K562 (cell line): ENCODE measurements at regions not wholly inside any gene's neighbourhood (a gene's known extent, or its start where the extent isn't known, plus 50 kb on each side); places are given as distances from the start of the nearest gene placed in this dataset.
"Not testable (repeated sequence)": the region's sequence is repeated elsewhere in the genome, so short reads cannot be mapped to it uniquely, and the experiment has no call there.

ENCODE experiments used
- ATAC-seq: fragments of 200-7000 bp; cut with Tn5 transposase; 3 replicates; pipeline ENCODE4 v1.9.1; 2020; ENCODE audit warnings: moderate library complexity
- BruUV-seq: library from RNA; stranded (reverse); fragments of 400-500 nt; replicated peaks from 2 replicates; lab custom pipeline; 2021; lab: Mats Ljungman, UMichigan
- CTCF ChIA-PET: fragments of 300-600 bp; formaldehyde crosslinking; extraction: SDS; loops from one replicate; lab custom pipeline; 2021; ENCODE audit warnings: low intra/inter-chr PET ratio; lab: Yijun Ruan, JAX
- POLR2A ChIA-PET: fragments of 300-600, 350-650 bp; sonication (Branson Sonifier 250); formaldehyde crosslinking; extraction: SDS; loops from one replicate; lab custom pipeline; 2021; ENCODE audit warnings: antibody characterized with exemption, inconsistent platforms; lab: Yijun Ruan, JAX
- DNase-seq, 4 experiments: peaks; one replicate each; pipeline versions ENCODE4 v3.0.0 to v3.0.0-alpha.2; 2011 to 2018; ENCODE audit warnings: low spot score in 3 of 4, mixed read lengths in 3 of 4; ENCODE audit errors: extremely low read depth in 1 of 4
- FAIRE-seq: peaks from 2 replicates; lab custom pipeline; 2011; peaks lifted over from hg19 to GRCh38; lab: Jason Lieb, UNC
- H2AFZ ChIP-seq: 2 replicates; pipeline ENCODE4 v1.6.0; 2011; ENCODE audit warnings: low read depth, low read length, control low read depth, inconsistent platforms
- H3K27ac ChIP-seq: fragments of 200-600 bp; 3 replicates; pipeline ENCODE4 v1.8.0; 2011; ENCODE audit warnings: low read depth, mild to moderate bottlenecking, control low read depth, inconsistent platforms, low read length, moderate library complexity, mixed read lengths; ENCODE audit errors: extremely low read depth
- H3K27me3 ChIP-seq, 2 experiments: fragments of 300-600 bp in 1 of 2; 2 replicates in 1 of 2; 3 replicates in 1 of 2; pipeline versions ENCODE4 v1.6.0 to v1.8.0; 2011; ENCODE audit warnings: inconsistent platforms in 2 of 2, low read length in 2 of 2, mild to moderate bottlenecking in 1 of 2, mixed read lengths in 1 of 2, moderate library complexity in 1 of 2; ENCODE audit not compliant: control insufficient read depth in 2 of 2, insufficient read depth in 2 of 2
- H3K36me3 ChIP-seq: fragments of 300-600 bp; 3 replicates; pipeline ENCODE4 v1.8.0; 2011; ENCODE audit warnings: mild to moderate bottlenecking, low read length, inconsistent platforms; ENCODE audit not compliant: control insufficient read depth, insufficient read depth
- H3K4me1 ChIP-seq, 2 experiments: fragments of 200-600 bp in 1 of 2; replicated peaks in 1 of 2; 2 replicates in 1 of 2; 3 replicates in 1 of 2; pipeline versions ENCODE4 v1.5.1 to v1.8.0; 2011; ENCODE audit warnings: inconsistent platforms in 2 of 2, low read length in 2 of 2, mild to moderate bottlenecking in 1 of 2, mixed read lengths in 1 of 2, moderate library complexity in 1 of 2; ENCODE audit not compliant: control insufficient read depth in 2 of 2, insufficient read depth in 2 of 2
- H3K4me2 ChIP-seq: 2 replicates; pipeline ENCODE4 v1.6.1; 2011; ENCODE audit warnings: low read length, control low read depth, inconsistent platforms, mixed read lengths; ENCODE audit not compliant: insufficient read depth
- H3K4me3 ChIP-seq: fragments of 200-600 bp; sonication (generic), shearing (Covaris generic); 2 replicates; pipeline ENCODE4 v1.5.1; 2016; ENCODE audit warnings: control low read depth, inconsistent platforms
- H3K79me2 ChIP-seq: fragments of 200-600 bp; 3 replicates; pipeline ENCODE4 v1.8.0; 2011; ENCODE audit warnings: low read length, inconsistent platforms; ENCODE audit not compliant: control insufficient read depth, insufficient read depth
- H3K9ac ChIP-seq, 2 experiments: 2 replicates each; pipeline versions ENCODE4 v1.6.0 to v1.6.1; 2011; ENCODE audit warnings: low read depth in 2 of 2, low read length in 2 of 2, control low read depth in 1 of 2, inconsistent platforms in 1 of 2, mild to moderate bottlenecking in 1 of 2, mixed read lengths in 1 of 2; ENCODE audit not compliant: insufficient read depth in 1 of 2
- H3K9me1 ChIP-seq: one replicate; pipeline ENCODE4 v1.6.0; 2011; ENCODE audit warnings: inconsistent platforms, mild to moderate bottlenecking, low read length, moderate library complexity; ENCODE audit not compliant: control insufficient read depth, insufficient read depth
- H3K9me3 ChIP-seq: replicated peaks from 2 replicates; pipeline ENCODE4 v1.5.1; 2011; ENCODE audit warnings: low read depth, low read length, inconsistent platforms; ENCODE audit not compliant: control insufficient read depth, insufficient read depth
- H4K20me1 ChIP-seq: replicated peaks from 2 replicates; pipeline ENCODE4 v1.6.1; 2011; ENCODE audit warnings: low read length, inconsistent platforms, mixed read lengths; ENCODE audit not compliant: control insufficient read depth, insufficient read depth
- RAD21 ChIP-seq, 2 experiments: fragments of 250-450 bp in 1 of 2; fragments of 450-650 bp in 1 of 2; sonication (Bioruptor Pico) in 1 of 2; formaldehyde crosslinking in 1 of 2; IDR thresholded peaks in 1 of 2; conservative IDR thresholded peaks in 1 of 2; 2 replicates each; pipeline versions ENCODE4 v1.4.0 to v1.8.0; 2020 to 2022; ENCODE audit warnings: mild to moderate bottlenecking in 2 of 2, moderate library complexity in 1 of 2
- RFX7 ChIP-seq: fragments of 250-450 bp; sonication (Bioruptor Pico); IDR thresholded peaks from 2 replicates; pipeline ENCODE4 v1.5.1; 2021; ENCODE audit warnings: mild to moderate bottlenecking
- WGBS: fragments of 100-300 bp; shearing (Covaris generic); methylation state at CpG from one replicate; pipeline ENCODE4 v1.1.6; 2016; ENCODE audit warnings: low coverage, mixed read lengths; ENCODE audit not compliant: insufficient coverage; ENCODE audit errors: missing lambda C conversion rate; 5-methylcytosine and 5-hydroxymethylcytosine counted together
- in situ Hi-C: fragments of 300-500 bp; cut with MboI; formaldehyde crosslinking; loops from 4 replicates; pipeline ENCODE4 v1.15.0; 2018; ENCODE audit warnings: inconsistent platforms, mixed read lengths
- intact Hi-C: fragments of 100-400 bp; cut with micrococcal nuclease; formaldehyde crosslinking; loops from 2 replicates; pipeline ENCODE4 v1.14.2; 2022
- TF ChIP-seq, protein P1 (sequence below): fragments of 450-650 bp; IDR thresholded peaks from one replicate; pipeline ENCODE4 v1.6.1; 2018; ENCODE audit warnings: mild to moderate bottlenecking, moderate library complexity; ENCODE audit not compliant: partially characterized antibody

DNA sequence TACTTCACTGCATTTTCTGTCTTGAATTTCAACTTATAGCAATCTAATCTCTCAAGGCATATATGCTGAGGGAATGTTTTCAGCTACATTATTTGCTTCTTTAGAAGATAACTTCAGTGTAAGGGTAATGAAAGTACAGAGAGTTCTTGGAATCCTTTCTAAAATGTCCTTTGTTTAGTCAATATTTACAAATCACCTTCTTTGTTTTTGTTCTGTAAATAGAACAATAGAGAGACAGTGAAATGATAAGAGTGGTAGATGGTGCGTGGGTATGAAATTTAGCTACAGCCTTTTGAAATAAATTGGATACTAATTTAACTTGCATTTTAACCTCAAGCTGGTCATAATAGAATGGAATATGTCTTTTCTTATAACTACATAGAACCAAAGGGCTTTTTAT is 171.1 kb upstream of the MARCKS start:
- Histone ChIP-seq H2AFZ (no peak overlapping the region), H3K9me3 (no peaks in the 10 kb centered on the region), H3K4me1 (no peaks in the 10 kb centered on the region), H3K27ac (no peak overlapping the region), H3K4me3 (no peak overlapping the region), H3K27me3 (no peaks in the 10 kb centered on the region), H3K9ac (no peak overlapping the region), H3K36me3 (no peaks in the 10 kb centered on the region), H3K4me2 (no peak overlapping the region), H4K20me1 (no peaks in the 10 kb centered on the region), H3K79me2 (no peaks in the 10 kb centered on the region), H3K9me1 (no peaks in the 10 kb centered on the region)
- FAIRE-seq (no peak), DNase-seq (no peak), ATAC-seq (no peak)
- ChIA-PET CTCF (no interaction called here), POLR2A (interaction anchor here (0.7 kb wide), 1 partner anchor 794 kb away, joined by 3 read pairs; no protein-coding TSS in a partner anchor)
- BruUV-seq, result no TSS peak
- WGBS, result 0% methylated on average over 1 of the region's 1 CpG
- intact Hi-C loops (no loop called here), in situ Hi-C loops (no loop called here)
- TF ChIP-seq RFX7 (CRISPR knock-in tag), result no peak
- TF ChIP-seq, protein P1, sequence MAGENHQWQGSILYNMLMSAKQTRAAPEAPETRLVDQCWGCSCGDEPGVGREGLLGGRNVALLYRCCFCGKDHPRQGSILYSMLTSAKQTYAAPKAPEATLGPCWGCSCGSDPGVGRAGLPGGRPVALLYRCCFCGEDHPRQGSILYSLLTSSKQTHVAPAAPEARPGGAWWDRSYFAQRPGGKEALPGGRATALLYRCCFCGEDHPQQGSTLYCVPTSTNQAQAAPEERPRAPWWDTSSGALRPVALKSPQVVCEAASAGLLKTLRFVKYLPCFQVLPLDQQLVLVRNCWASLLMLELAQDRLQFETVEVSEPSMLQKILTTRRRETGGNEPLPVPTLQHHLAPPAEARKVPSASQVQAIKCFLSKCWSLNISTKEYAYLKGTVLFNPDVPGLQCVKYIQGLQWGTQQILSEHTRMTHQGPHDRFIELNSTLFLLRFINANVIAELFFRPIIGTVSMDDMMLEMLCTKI, result no peak

DNA sequence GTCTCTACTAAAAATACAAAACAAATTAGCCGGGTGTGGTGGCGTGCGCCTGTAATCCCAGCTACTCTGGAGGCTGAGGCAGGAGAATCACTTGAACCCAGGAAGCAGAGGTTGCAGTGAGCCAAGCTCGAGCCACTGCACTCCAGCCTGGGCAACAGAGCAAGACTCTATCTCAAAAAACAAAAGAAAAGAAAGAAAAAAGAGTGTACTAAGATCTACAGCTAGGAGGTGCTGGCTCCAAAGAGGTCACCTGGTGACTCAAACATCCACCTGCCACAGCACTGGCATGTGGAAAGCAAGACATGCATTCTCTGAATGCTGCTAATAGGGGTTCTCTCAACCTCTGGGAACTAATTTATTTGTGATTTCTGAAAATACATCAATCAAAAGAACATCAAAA is 167.5 kb upstream of the MARCKS start:
- H3K27ac ChIP-seq, FAIRE-seq, in situ Hi-C loops, H3K4me3 ChIP-seq, H3K9ac ChIP-seq, BruUV-seq, intact Hi-C loops, H4K20me1 ChIP-seq, H2AFZ ChIP-seq, H3K4me2 ChIP-seq, ATAC-seq, H3K79me2 ChIP-seq, H3K9me3 ChIP-seq, H3K36me3 ChIP-seq, H3K4me1 ChIP-seq, POLR2A ChIA-PET, H3K27me3 ChIP-seq, CTCF ChIA-PET, DNase-seq, H3K9me1 ChIP-seq: not testable (repeated sequence)
- peak in 1 of 2 experiments; percentile 18; a peak in 1 of 4 replicates for TF ChIP-seq RAD21 (CRISPR knock-in tag; conservative IDR thresholded peaks at IDR 0.05 in 1 of 2, IDR thresholded peaks at IDR 0.05 in 1 of 2)
- WGBS, result 7% methylated on average over 4 of the region's 4 CpGs
